CD4-positive, alpha-beta T cell treated with Interleukin-10 for 1 hour (primary cell): ENCODE measurements at regions not wholly inside any gene's neighbourhood (a gene's known extent, or its start where the extent isn't known, plus 50 kb on each side); places are given as distances from the start of the nearest gene placed in this dataset.
A peak's percentile ranks its signal among the peaks of the same experiment; 100 is the strongest.

Experiments
- DNase-seq: peaks from one replicate; pipeline ENCODE4 v3.0.0-alpha.2; 2020

GRCh38 chr6:100267721-100268123, 197.0 kb downstream of the SIM1 start:
- no peak for DNase-seq

GRCh38 chr6:100266494-100267401, 198.0 kb downstream of the SIM1 start:
- DNase-seq, result no peak

- DNase-seq, result no peak
These were observed 202.6 kb downstream of the SIM1 start for GRCh38 chr6:100262086-100262485.

DNA sequence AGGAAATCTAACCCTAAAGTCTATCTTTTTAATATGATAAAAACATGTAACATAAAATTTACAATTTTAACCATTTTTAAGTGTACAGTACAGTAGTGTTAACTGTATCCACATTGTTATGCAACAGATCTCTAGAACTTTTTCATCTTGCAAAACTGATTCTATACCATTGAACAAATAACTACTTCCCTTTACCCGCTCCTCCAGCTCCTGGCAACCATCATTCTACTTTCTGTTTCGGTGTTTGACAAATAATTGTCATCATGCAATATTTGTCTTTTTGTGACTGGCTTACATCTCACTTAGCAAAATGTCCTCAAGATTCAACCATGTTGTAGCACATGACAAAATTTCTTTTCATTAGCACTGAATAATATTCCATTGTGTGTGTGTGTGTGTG, 203.2 kb downstream of the SIM1 start:
- DNase-seq, result no peak

DNA sequence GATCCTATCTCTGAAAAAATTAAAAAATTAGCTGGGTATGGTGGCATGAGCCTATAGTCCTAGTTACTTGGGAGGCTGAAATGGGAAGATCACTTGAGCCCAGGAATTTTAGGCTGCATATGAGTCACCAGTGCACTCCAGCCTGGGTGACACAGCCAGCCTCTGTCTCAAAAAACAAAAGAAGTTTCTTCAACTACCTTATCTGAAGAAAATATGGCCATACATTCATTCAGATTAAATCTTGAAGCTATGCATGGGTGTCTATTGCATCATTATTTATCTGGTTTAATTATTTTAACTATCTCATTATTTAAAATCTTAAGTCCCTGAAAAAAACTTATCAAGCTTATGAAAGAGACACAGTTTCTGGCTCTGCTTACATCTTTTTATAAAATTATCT, 204.1 kb downstream of the SIM1 start:
- no peak for DNase-seq

DNA sequence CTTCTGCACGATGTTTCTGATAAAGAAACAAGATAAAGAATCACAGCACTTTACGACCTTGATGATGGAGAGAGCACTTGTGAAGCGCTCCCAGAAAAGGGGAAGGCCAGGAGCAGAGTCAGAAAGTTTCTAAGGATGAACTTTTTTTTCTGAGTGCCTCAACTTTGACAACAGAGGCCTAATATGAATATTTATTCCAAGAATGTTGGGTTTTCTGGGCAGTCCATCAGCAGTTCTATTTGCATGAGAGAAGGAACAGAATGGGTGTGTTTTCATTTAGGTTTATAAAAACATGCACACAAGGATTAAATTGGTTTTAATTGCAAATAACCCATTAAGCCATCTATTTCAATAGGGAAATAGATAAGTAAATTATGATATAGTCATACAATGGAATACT, 204.9 kb downstream of the SIM1 start:
- no peak for DNase-seq

DNA sequence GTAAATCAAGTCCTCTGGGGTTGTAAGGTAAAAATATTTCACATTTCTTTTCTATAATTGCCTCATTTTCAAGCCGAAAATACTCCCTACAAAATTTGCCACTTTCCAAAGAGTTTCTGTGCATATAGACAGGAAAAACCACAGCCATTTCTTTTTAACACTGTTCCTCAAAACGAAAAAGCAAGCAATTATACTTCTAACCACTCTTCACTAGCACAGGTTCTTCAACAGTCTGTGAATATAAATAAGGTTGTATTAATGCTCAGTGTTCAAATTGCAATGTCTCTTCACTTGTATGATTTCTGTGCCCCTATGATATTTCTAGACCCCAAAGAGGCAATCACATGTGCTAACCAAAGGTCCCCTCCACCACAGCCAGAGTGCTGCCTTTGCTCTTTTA, 206.0 kb downstream of the SIM1 start:
- no peak for DNase-seq

DNA sequence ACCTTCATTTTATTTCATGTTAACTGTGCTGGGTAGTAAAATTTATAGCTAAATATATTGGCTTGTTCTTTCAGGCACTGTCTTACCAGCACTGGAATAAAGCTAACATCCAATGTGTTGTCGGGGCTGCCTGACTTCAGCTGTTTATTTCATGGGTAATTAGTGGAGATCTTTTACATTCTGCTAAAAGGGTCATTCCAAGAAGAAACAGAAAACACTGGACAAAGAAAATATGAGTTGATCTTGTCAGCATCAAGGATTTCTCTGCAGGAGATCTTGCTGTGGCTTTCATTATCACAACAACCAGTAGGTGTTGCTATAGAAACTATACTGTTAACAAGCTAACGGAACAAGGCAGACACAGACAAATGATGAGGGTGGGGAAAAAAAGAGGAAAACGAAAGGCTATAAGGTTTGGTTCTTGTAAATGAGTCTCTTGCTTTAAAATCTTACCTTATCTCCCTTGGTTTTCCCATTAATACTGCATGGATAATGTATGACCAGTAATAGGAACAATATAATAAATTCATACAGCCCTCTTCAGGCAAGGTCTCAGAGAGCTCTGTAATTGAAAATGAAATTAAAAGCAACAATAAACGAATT, 206.8 kb downstream of the SIM1 start:
- DNase-seq, result peak; percentile 13

- no peak for DNase-seq
These were observed 209.0 kb downstream of the SIM1 start for GRCh38 chr6:100255701-100256100.

- no peak for DNase-seq
These were observed 217.6 kb downstream of the SIM1 start for GRCh38 chr6:100247123-100247522.

- no peak for DNase-seq
These were observed 218.5 kb downstream of the SIM1 start for GRCh38 chr6:100246206-100246605.

DNA sequence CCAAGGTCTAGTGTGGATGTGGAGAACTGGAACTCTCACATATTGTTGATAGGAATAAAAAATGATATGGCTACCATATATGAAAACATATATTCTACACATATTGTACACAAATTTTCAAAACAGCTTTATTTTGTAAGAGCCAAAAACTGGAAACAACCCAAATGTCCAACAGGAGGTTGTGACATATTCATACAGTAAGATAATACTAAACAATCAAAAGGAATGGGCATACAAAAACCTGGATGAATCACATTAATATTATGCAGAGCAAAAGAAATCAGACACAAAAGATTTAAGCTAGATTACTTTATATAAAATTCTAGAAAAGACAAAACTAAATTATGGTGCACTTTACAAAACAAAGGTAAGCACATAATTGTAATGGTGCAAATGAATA, 223.9 kb downstream of the SIM1 start:
- no peak for DNase-seq

DNA sequence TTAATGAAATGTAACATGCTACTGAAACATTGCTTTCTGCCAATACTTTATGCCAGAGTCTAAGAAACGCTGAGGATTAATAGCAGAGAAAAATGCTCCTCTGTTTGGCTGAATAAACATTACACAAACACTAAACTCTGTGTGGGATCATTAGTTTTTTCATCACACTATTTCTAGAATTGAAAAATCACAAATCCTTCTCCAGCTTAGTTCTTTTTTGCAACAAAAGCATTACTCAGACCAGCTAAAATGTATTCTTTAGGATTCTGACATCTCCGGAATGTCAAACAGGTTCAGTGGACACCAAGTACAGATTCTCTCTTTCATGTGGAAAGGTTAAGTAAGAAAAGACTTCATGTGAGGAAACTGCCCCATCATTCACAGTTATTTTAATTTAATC, 226.9 kb downstream of the SIM1 start:
- no peak for DNase-seq

DNA sequence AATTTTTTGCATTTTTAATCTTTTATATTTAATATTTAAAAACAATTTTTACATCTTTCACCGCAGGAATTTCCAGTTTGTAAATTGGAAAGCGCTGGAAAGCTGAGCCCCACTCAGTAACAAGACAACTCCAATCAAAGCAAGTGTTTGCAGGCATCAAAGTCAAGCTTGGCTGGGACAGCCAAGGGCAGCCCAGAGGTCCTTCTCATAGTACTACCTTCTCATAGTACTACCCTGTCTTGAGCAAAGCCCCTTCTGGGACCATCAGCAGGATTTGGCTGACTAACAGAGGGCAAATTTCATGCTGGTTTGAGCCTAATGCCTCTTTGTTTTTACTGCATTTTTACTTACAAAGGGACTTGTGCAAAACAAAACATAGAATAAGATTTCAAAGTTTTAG, 228.3 kb downstream of the SIM1 start:
- no peak for DNase-seq

- DNase-seq, result no peak
These were observed 229.1 kb downstream of the SIM1 start for GRCh38 chr6:100235631-100236030.

DNA sequence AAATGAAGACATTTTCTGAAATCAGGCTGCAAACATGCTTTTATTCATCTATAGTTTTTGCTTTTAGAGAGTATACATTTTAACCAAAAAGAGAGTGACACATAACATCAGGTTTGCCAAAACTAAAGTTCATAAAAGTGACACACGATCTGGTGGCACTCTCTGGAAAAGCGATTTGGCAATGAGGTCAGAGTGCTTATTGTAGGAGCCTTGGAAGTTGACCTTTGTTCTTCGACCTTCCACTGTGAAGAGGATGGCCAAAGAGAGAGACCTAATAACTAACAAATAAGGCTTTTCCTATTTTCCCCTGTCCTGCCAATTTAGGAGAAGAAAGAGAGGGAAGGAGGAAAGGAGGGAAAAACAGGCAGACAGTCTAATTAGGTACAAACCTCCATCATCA, 230.1 kb downstream of the SIM1 start:
- no peak for DNase-seq

- no peak for DNase-seq
These were observed 231.7 kb downstream of the SIM1 start for GRCh38 chr6:100232781-100233573.

GRCh38 chr6:100230953-100231316, 233.8 kb downstream of the SIM1 start:
- no peak for DNase-seq

DNA sequence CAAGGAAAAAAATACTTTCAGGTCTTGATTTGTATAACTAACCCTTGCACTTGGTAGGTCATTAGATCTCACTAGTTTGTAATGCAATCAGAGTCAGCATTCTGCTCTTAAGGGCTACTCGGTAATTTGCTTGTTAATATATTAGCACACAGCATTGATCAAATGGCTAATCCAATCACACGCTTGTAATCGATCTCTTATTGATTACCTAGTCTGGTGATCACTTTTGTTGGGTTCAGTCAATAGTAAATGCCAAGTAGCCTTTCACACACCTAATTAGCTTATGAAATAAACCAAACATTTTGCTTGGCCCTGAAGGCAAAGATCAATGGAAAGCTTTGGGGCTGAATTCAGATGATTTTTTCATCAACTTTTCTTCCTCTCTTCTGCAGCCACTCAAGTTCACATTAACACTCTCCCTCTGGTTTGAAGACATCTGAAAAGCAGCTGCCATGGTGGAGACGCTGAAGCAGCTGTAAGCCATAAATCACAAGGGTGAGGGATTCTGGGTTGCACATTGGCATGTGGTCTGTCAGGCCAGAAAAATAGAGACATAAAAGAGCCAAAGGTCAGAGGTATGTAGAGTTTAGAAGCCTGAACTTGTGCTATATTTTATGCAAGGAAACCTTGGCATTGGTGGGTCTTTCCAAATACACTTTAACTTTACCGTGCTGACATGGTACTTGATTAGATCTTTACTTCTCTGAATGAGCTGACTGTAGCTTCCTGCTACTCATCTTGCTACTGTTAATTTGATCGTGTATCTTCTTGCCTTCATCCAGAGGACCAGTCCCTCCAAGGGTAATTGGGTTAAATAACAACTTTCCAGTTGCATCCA, 234.4 kb downstream of the SIM1 start:
- DNase-seq, result no peak

- no peak for DNase-seq
These were observed 235.2 kb downstream of the SIM1 start for GRCh38 chr6:100229512-100229911.

- peak; percentile 57 for DNase-seq
These were observed 234.9 kb upstream of the MCHR2 start for GRCh38 chr6:100228834-100229441.

GRCh38 chr6:100228437-100228833, 234.4 kb upstream of the MCHR2 start:
- DNase-seq, result peak; percentile 2
